ENCODE measurements at regions not wholly inside any gene's neighbourhood (a gene's known extent, or its start where the extent isn't known, plus 50 kb on each side); places are given as distances from the start of the nearest gene placed in this dataset.

GRCh38 chr11:115776916-115777315 is 272.7 kb upstream of the CADM1 start:
- TF ChIP-seq CTCF (IDR thresholded peaks at IDR 0.05; ENCODE audit: low read depth, low read length, poor library complexity, severe bottlenecking) (no peak), EZH2phosphoT487 (IDR thresholded peaks at IDR 0.05; ENCODE audit: borderline replicate concordance, low read length) (no peak)

All from DOHH2 (cell line).